H1 (cell line): ENCODE measurements at regions not wholly inside any gene's neighbourhood (a gene's known extent, or its start where the extent isn't known, plus 50 kb on each side); places are given as distances from the start of the nearest gene placed in this dataset.

Experiments
- CTCF ChIA-PET: fragments of 300-600 bp; sonication (Branson Sonifier 250); formaldehyde crosslinking; loops from one replicate; lab custom pipeline; 2021; ENCODE audit not compliant: partially characterized antibody; lab: Charles Lee
- POLR2A ChIA-PET: fragments of 300-600 bp; sonication (Branson Sonifier 250); formaldehyde crosslinking; loops from one replicate; lab custom pipeline; 2021; ENCODE audit warnings: inconsistent platforms; ENCODE audit not compliant: partially characterized antibody; lab: Charles Lee
- DNase-seq, 2 experiments: peaks; one replicate each; pipeline versions ENCODE4 v3.0.0 to v3.0.0-alpha.2; 2010 to 2022; ENCODE audit warnings: low spot score in 2 of 2, low read depth in 1 of 2, mixed read lengths in 1 of 2
- FAIRE-seq: peaks from 2 replicates; lab custom pipeline; 2011; peaks lifted over from hg19 to GRCh38; lab: Jason Lieb, UNC
- H2AFZ ChIP-seq: 2 replicates; pipeline ENCODE4 v1.8.1; 2012; ENCODE audit warnings: low read length, inconsistent platforms
- H2AK5ac ChIP-seq: 2 replicates; pipeline ENCODE4 v1.6.1; 2013; ENCODE audit warnings: low read depth, low read length
- H2BK120ac ChIP-seq: replicated peaks from 2 replicates; pipeline ENCODE3; 2013; ENCODE audit warnings: low read depth, low read length, inconsistent platforms
- H2BK12ac ChIP-seq: 2 replicates; pipeline ENCODE4 v1.6.1; 2013; ENCODE audit warnings: low read depth, low read length
- H2BK15ac ChIP-seq: 2 replicates; pipeline ENCODE4 v1.6.1; 2013; ENCODE audit warnings: low read length
- H2BK20ac ChIP-seq: 2 replicates; pipeline ENCODE4 v1.6.1; 2013; ENCODE audit warnings: low read length
- H2BK5ac ChIP-seq: 2 replicates; pipeline ENCODE4 v1.6.1; 2013; ENCODE audit warnings: low read depth, low read length
- H3K14ac ChIP-seq: 2 replicates; pipeline ENCODE4 v1.6.1; 2013; ENCODE audit warnings: inconsistent platforms; ENCODE audit not compliant: insufficient read length
- H3K18ac ChIP-seq: 2 replicates; pipeline ENCODE4 v1.6.1; 2013; ENCODE audit warnings: low read length; ENCODE audit errors: extremely low read depth
- H3K23ac ChIP-seq: 2 replicates; pipeline ENCODE4 v1.6.1; 2013; ENCODE audit warnings: inconsistent platforms; ENCODE audit not compliant: insufficient read length
- H3K23me2 ChIP-seq: 2 replicates; pipeline ENCODE4 v1.6.1; 2013; ENCODE audit warnings: low read depth, low read length
- H3K27ac ChIP-seq: 2 replicates; pipeline ENCODE4 v1.6.1; 2011; ENCODE audit warnings: low read depth, low read length, inconsistent platforms
- H3K27me3 ChIP-seq, 4 experiments: replicated peaks in 1 of 4; 1 replicate in 1 of 4; 2 replicates in 3 of 4; pipeline versions ENCODE4 v1.6.1 to v1.8.1; 2011 to 2013; ENCODE audit warnings: low read length in 3 of 4, mild to moderate bottlenecking in 3 of 4, inconsistent platforms in 2 of 4, mixed read lengths in 2 of 4, moderate library complexity in 1 of 4; ENCODE audit not compliant: control insufficient read depth in 3 of 4, insufficient read depth in 3 of 4; ENCODE audit errors: extremely low read depth in 1 of 4
- H3K36me3 ChIP-seq, 4 experiments: 2 replicates each; pipeline versions ENCODE4 v1.6.1 to v1.8.1; 2011 to 2013; ENCODE audit warnings: mild to moderate bottlenecking in 4 of 4, low read length in 3 of 4, moderate library complexity in 2 of 4, control low read depth in 1 of 4, inconsistent platforms in 1 of 4; ENCODE audit not compliant: insufficient read depth in 4 of 4, control insufficient read depth in 2 of 4
- H3K4ac ChIP-seq: replicated peaks from 2 replicates; pipeline ENCODE3; 2013; ENCODE audit warnings: low read length, low read depth, mixed read lengths, inconsistent platforms; ENCODE audit not compliant: insufficient read length
- H3K4me1 ChIP-seq, 4 experiments: replicated peaks in 1 of 4; 1 replicate in 1 of 4; 2 replicates in 3 of 4; pipeline versions ENCODE4 v1.6.1 to v1.8.1; 2011 to 2013; ENCODE audit warnings: low read length in 3 of 4, inconsistent platforms in 2 of 4, mixed read lengths in 1 of 4; ENCODE audit not compliant: insufficient read depth in 4 of 4, control insufficient read depth in 3 of 4
- H3K4me2 ChIP-seq, 2 experiments: 2 replicates each; pipeline versions ENCODE4 v1.6.1 to v1.8.1; 2011 to 2013; ENCODE audit warnings: low read depth in 2 of 2, low read length in 2 of 2, control low read depth in 1 of 2, inconsistent platforms in 1 of 2, mild to moderate bottlenecking in 1 of 2; ENCODE audit not compliant: insufficient read depth in 1 of 2
- H3K4me3 ChIP-seq, 4 experiments: fragments of 200-600, 300-600 bp in 1 of 4; sonication (generic), shearing (Covaris generic), sonication (Bioruptor Twin) in 1 of 4; 2 replicates each; pipeline versions ENCODE4 v1.5.1 to v1.8.1; 2011 to 2016; ENCODE audit warnings: low read length in 4 of 4, low read depth in 3 of 4, control low read depth in 2 of 4, inconsistent platforms in 2 of 4, mild to moderate bottlenecking in 2 of 4, mixed read lengths in 1 of 4, moderate library complexity in 1 of 4; ENCODE audit not compliant: insufficient read depth in 2 of 4; ENCODE audit errors: extremely low read depth in 1 of 4
- H3K56ac ChIP-seq: replicated peaks from 2 replicates; pipeline ENCODE3; 2013; ENCODE audit warnings: low read depth, mild to moderate bottlenecking, mixed read lengths, low read length, inconsistent platforms; ENCODE audit not compliant: insufficient read length
- H3K79me1 ChIP-seq: 2 replicates; pipeline ENCODE4 v1.6.1; 2013; ENCODE audit warnings: low read depth, low read length, control low read depth
- H3K79me2 ChIP-seq, 2 experiments: 2 replicates each; pipeline versions ENCODE4 v1.6.1 to v1.8.1; 2012 to 2013; ENCODE audit warnings: low read length in 2 of 2, mild to moderate bottlenecking in 2 of 2, inconsistent platforms in 1 of 2; ENCODE audit not compliant: insufficient read depth in 2 of 2, control insufficient read depth in 1 of 2
- H3K9ac ChIP-seq, 4 experiments: replicated peaks in 1 of 4; 1 replicate in 1 of 4; 2 replicates in 3 of 4; pipeline versions ENCODE4 v1.6.1 to v1.8.1; 2011 to 2013; ENCODE audit warnings: low read depth in 3 of 4, low read length in 3 of 4, control low read depth in 2 of 4, mild to moderate bottlenecking in 2 of 4, moderate library complexity in 2 of 4, inconsistent platforms in 1 of 4; ENCODE audit errors: extremely low read depth in 1 of 4
- H3K9me3 ChIP-seq, 2 experiments: 2 replicates each; pipeline versions ENCODE4 v1.6.1 to v1.8.1; 2012 to 2013; ENCODE audit warnings: mild to moderate bottlenecking in 2 of 2, moderate library complexity in 2 of 2, control low read depth in 1 of 2, inconsistent platforms in 1 of 2, low read depth in 1 of 2, low read length in 1 of 2, mixed read lengths in 1 of 2; ENCODE audit not compliant: insufficient read depth in 2 of 2
- H4K20me1 ChIP-seq, 2 experiments: replicated peaks in 1 of 2; 2 replicates each; pipeline versions ENCODE3 to v1.8.1; 2011 to 2013; ENCODE audit warnings: inconsistent platforms in 2 of 2, low read length in 2 of 2, mild to moderate bottlenecking in 1 of 2; ENCODE audit not compliant: insufficient read depth in 2 of 2, control insufficient read depth in 1 of 2
- H4K5ac ChIP-seq: 2 replicates; pipeline ENCODE4 v1.6.1; 2013; ENCODE audit warnings: low read length, low read depth, mixed read lengths, inconsistent platforms; ENCODE audit not compliant: insufficient read length
- H4K8ac ChIP-seq: 2 replicates; pipeline ENCODE4 v1.8.0; 2013; ENCODE audit warnings: mild to moderate bottlenecking, moderate library complexity, low read length, inconsistent platforms; ENCODE audit not compliant: insufficient read depth; ENCODE audit errors: extremely low read depth
- H4K91ac ChIP-seq: replicated peaks from 2 replicates; pipeline ENCODE3; 2013; ENCODE audit warnings: low read length, mixed read lengths, inconsistent platforms; ENCODE audit not compliant: insufficient read length
- MAFK ChIP-seq: IDR thresholded peaks from 2 replicates; pipeline ENCODE4 v1.6.1; 2012; ENCODE audit warnings: low read depth, mild to moderate bottlenecking, improper control_type of control experiment, low read length
- SP2 ChIP-seq: IDR thresholded peaks from 2 replicates; pipeline ENCODE4 v1.6.1; 2012; ENCODE audit warnings: mild to moderate bottlenecking, low read length, inconsistent platforms
- WGBS, 2 experiments: shearing (Covaris generic) in 1 of 2; methylation state at CpG; one replicate each; pipeline versions ENCODE4 v1.1.6 to v1.1.7; 2013 to 2015; ENCODE audit warnings: low lambda C conversion rate in 2 of 2, mixed read lengths in 2 of 2, inconsistent platforms in 1 of 2, low coverage in 1 of 2, missing lambda C conversion rate in 1 of 2; ENCODE audit not compliant: insufficient replicate concordance in 2 of 2, insufficient coverage in 1 of 2, insufficient read length in 1 of 2; ENCODE audit errors: extremely low coverage in 1 of 2, missing lambda C conversion rate in 1 of 2; 5-methylcytosine and 5-hydroxymethylcytosine counted together

- WGBS, 2 experiments, result 93% methylated on average over 2 of the region's 2 CpGs; no CpG with 5 or more reads in 1 of the 2 experiments
Observed at GRCh38 chr10:129094861-129095260, 372.2 kb upstream of the MGMT start.

More at GRCh38 chr10:129094861-129095260, 372.2 kb upstream of the MGMT start:
- H3K23ac ChIP-seq, result no peak overlapping the region
- no peak overlapping the region for H2AK5ac ChIP-seq
- H2BK120ac ChIP-seq, result no peak overlapping the region
- H4K20me1 ChIP-seq, result no peaks in the 10 kb centered on the region
- no peaks in the 10 kb centered on the region for H3K23me2 ChIP-seq
- H4K91ac ChIP-seq, result no peak overlapping the region
- no peaks in the 10 kb centered on the region for H3K9me3 ChIP-seq
- H3K14ac ChIP-seq, result no peak overlapping the region
- no peak overlapping the region for H2AFZ ChIP-seq
- H4K8ac ChIP-seq, result no peak overlapping the region
- no peak overlapping the region for H4K5ac ChIP-seq
- H3K79me1 ChIP-seq, result no peaks in the 10 kb centered on the region
- H3K36me3 ChIP-seq, result no peaks in the 10 kb centered on the region
- H3K4me2 ChIP-seq, result no peak overlapping the region
- no peak overlapping the region for H3K4ac ChIP-seq
- ChIA-PET CTCF (no interaction called here), POLR2A (no interaction called here)
- H3K18ac ChIP-seq, result no peak overlapping the region
- no peak for TF ChIP-seq SP2
- no peak for TF ChIP-seq MAFK
- no peak for FAIRE-seq
- DNase-seq, result no peak
- H2BK15ac ChIP-seq, result no peak overlapping the region
- no peak overlapping the region for H2BK5ac ChIP-seq
- no peak overlapping the region for H3K9ac ChIP-seq
- no peak overlapping the region for H2BK12ac ChIP-seq
- H3K4me3 ChIP-seq, result no peak overlapping the region
- no peaks in the 10 kb centered on the region for H3K79me2 ChIP-seq
- peaks cover 0 to 3% (median 1%) of the 10 kb centered on the region in 4 experiments; a peak in 1 of 7 replicates for H3K4me1 ChIP-seq
- no peak overlapping the region for H3K27ac ChIP-seq
- no peaks in the 10 kb centered on the region for H3K27me3 ChIP-seq
- H2BK20ac ChIP-seq, result no peak overlapping the region
- no peak overlapping the region for H3K56ac ChIP-seq
